Common myeloid progenitor, CD34-positive (primary cell): ENCODE measurements at regions not wholly inside any gene's neighbourhood (a gene's known extent, or its start where the extent isn't known, plus 50 kb on each side); places are given as distances from the start of the nearest gene placed in this dataset.
"Not testable (repeated sequence)": the region's sequence is repeated elsewhere in the genome, so short reads cannot be mapped to it uniquely, and the experiment has no call there.

Experiments used
- CTCF ChIA-PET: fragments of 350-600 bp; sonication (Branson Sonifier 250); formaldehyde crosslinking; loops from one replicate; lab custom pipeline; 2021; ENCODE audit warnings: antibody characterized with exemption; lab: Charles Lee
- POLR2A ChIA-PET: fragments of 350-600 bp; sonication (Branson Sonifier 250); formaldehyde crosslinking; loops from one replicate; lab custom pipeline; 2021; ENCODE audit warnings: antibody characterized with exemption; lab: Charles Lee
- DNase-seq, 3 donors: peaks; one replicate each; pipeline versions ENCODE4 v3.0.0 to v3.0.0-alpha.2; 2013
- H3K27ac ChIP-seq, 2 experiments: 1 replicate in 1 of 2; 2 replicates in 1 of 2; pipeline ENCODE4 v1.7.0; 2013; ENCODE audit warnings: inconsistent platforms in 2 of 2, low read length in 2 of 2, mild to moderate bottlenecking in 2 of 2, low read depth in 1 of 2, moderate library complexity in 1 of 2; ENCODE audit not compliant: severe bottlenecking in 2 of 2, insufficient read depth in 1 of 2, poor library complexity in 1 of 2
- H3K27me3 ChIP-seq, 5 experiments: replicated peaks in 2 of 5; 1 replicate in 3 of 5; 2 replicates in 2 of 5; pipeline versions ENCODE4 v1.6.1 to v1.7.0; 2013; ENCODE audit warnings: low read length in 4 of 5, mild to moderate bottlenecking in 2 of 5, moderate library complexity in 2 of 5, inconsistent platforms in 1 of 5; ENCODE audit not compliant: insufficient read depth in 5 of 5, control insufficient read depth in 4 of 5
- H3K36me3 ChIP-seq, 4 experiments: 1 replicate in 2 of 4; 2 replicates in 2 of 4; pipeline versions ENCODE4 v1.6.1 to v1.7.0; 2013; ENCODE audit warnings: low read length in 3 of 4, control low read depth in 1 of 4, mild to moderate bottlenecking in 1 of 4; ENCODE audit not compliant: control insufficient read depth in 4 of 4, insufficient read depth in 4 of 4
- H3K4me1 ChIP-seq, 4 experiments: 1 replicate in 3 of 4; 2 replicates in 1 of 4; pipeline versions ENCODE4 v1.6.1 to v1.7.1; 2013; ENCODE audit warnings: low read length in 3 of 4, mild to moderate bottlenecking in 3 of 4, control low read depth in 1 of 4, inconsistent platforms in 1 of 4, moderate library complexity in 1 of 4; ENCODE audit not compliant: control insufficient read depth in 4 of 4, insufficient read depth in 4 of 4; ENCODE audit errors: control extremely low read depth in 1 of 4
- H3K4me3 ChIP-seq, 7 experiments: 1 replicate in 4 of 7; 2 replicates in 3 of 7; pipeline versions ENCODE4 v1.5.1 to v1.7.0; 2013; ENCODE audit warnings: mild to moderate bottlenecking in 7 of 7, low read length in 6 of 7, moderate library complexity in 6 of 7, inconsistent platforms in 2 of 7, low read depth in 2 of 7, control low read depth in 1 of 7; ENCODE audit not compliant: insufficient read depth in 4 of 7, control insufficient read depth in 1 of 7; ENCODE audit errors: extremely low read depth in 1 of 7
- H3K9me3 ChIP-seq, 5 experiments: 1 replicate in 4 of 5; 2 replicates in 1 of 5; pipeline versions ENCODE4 v1.6.1 to v1.7.1; 2013; ENCODE audit warnings: low read length in 4 of 5, mild to moderate bottlenecking in 2 of 5, inconsistent platforms in 1 of 5, low read depth in 1 of 5, moderate library complexity in 1 of 5; ENCODE audit not compliant: control insufficient read depth in 4 of 5, insufficient read depth in 2 of 5; ENCODE audit errors: control extremely low read depth in 1 of 5
- WGBS: methylation state at CpG from one replicate; pipeline ENCODE4 v1.1.5; 2013; ENCODE audit not compliant: insufficient coverage; 5-methylcytosine and 5-hydroxymethylcytosine counted together

DNA sequence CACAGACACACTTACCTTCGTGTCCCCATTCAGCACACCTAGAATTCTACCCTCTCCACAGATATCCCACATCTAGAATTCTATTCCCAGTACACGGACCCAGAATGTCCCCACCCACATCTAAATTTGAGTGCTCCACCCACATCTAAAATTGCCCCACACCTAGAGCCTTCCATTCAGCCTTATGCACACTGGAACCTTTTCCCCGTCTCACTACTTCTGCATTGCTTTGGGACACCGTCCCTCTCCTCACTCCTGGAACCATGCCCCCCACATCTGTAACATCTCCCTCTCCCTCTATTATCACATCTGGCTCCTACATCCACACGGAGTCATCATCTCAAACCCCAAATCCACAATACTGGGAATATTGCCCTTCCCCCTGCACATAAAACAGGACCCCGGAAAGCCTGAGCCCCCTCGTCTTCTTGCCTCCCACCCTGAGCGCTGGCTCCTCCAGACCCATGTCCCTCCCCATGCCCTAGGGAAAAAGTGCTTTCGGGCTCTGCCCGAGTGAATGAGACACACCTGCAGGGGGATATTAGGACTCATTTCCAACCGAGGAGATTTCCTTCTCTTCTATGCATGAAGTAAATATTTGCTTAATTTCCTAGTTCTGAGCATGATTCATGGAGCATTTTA, 125.8 kb upstream of the UNC5B start:
- CTCF ChIA-PET, result interaction anchor here (1.4 kb wide), 1 partner anchor 17 kb away, joined by 3 read pairs; no protein-coding TSS in a partner anchor
- 97% methylated on average over 10 of the region's 11 CpGs for WGBS
- Histone ChIP-seq H3K9me3 (no peaks in the 10 kb centered on the region), H3K4me1 (peaks cover 0 to 3% (median 0%) of the 10 kb centered on the region in 4 experiments), H3K36me3 (no peaks in the 10 kb centered on the region), H3K4me3 (no peak overlapping the region), H3K27ac (no peak overlapping the region), H3K27me3 (no peaks in the 10 kb centered on the region)
- POLR2A ChIA-PET, result no interaction called here
- DNase-seq, result no peak

DNA sequence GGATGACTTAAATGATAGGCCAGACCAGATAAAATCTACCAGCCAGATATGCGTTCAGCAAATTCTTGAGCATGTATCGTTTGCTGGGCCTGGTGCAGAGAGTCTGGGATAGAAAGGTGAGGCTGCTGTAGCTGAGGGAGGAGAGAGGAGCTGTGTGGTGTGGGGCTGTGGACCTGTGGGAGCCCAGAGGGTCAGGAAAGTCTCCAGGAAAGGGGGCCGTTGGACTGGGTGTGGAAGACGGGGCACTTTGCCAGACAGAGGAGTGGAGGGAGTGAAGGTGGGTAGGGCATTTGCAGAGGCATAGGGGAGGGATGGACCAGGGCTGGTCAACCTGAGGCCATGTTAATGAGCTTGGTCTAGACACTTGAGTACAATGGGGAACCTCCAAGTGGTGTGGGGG, 124.7 kb upstream of the UNC5B start:
- H3K36me3 ChIP-seq, result no peaks in the 10 kb centered on the region
- no peak overlapping the region for H3K27ac ChIP-seq
- H3K9me3 ChIP-seq, result no peaks in the 10 kb centered on the region
- CTCF ChIA-PET, result interaction anchor here (1.4 kb wide), 1 partner anchor 16 kb away, joined by 3 read pairs; no protein-coding TSS in a partner anchor
- no peak overlapping the region for H3K4me3 ChIP-seq
- no peaks in the 10 kb centered on the region for H3K27me3 ChIP-seq
- DNase-seq, result no peak
- peaks cover 0 to 3% (median 0%) of the 10 kb centered on the region in 4 experiments for H3K4me1 ChIP-seq
- POLR2A ChIA-PET, result no interaction called here
- WGBS, result 92% methylated on average over 4 of the region's 4 CpGs

DNA sequence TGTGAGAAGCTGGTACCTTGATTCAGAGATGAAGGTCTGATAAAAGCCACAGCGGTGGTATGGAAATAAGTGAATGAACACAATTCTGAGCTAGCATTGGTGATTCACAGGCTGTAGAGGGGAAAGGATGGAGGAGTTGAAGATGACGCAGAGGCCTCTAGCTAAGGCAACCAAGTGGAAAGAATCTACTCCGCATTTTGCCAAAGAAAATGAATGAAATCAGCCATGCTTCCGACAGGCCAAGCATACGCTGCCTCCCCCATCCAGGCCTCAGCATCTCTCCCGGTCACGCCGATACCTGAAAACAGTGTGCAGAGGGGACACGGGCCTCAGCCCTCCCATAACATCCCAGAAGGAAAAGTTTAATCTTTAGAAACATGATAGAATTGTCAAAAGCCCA, 124.3 kb upstream of the UNC5B start:
- Histone ChIP-seq H3K9me3 (no peaks in the 10 kb centered on the region), H3K4me1 (peaks cover 0 to 3% (median 0%) of the 10 kb centered on the region in 4 experiments), H3K27ac (no peak overlapping the region), H3K36me3 (no peaks in the 10 kb centered on the region), H3K27me3 (no peaks in the 10 kb centered on the region), H3K4me3 (no peak overlapping the region)
- ChIA-PET CTCF (interaction anchor here (1.4 kb wide), 1 partner anchor 16 kb away, joined by 3 read pairs; no protein-coding TSS in a partner anchor), POLR2A (no interaction called here)
- WGBS, result 97% methylated on average over 8 of the region's 9 CpGs
- no peak for DNase-seq

DNA sequence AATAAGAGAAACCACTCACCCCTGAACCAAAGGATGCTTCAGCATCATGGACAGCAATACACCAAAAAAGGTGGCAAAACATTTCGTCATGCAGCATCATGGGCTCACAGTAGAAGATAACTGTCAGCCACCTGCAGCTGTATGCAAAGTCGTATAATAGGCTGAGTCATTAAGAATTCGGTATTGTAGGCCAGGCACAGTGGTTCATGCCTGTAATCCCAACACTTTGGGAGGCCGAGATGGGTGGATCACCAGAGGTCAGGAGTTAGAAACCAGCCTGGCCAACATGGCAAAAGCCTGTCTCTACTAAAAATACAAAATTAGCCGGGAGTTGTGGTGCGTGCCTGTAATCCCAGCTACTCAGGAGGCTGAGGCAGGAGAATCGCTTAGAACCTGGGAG, 123.8 kb upstream of the UNC5B start:
- POLR2A ChIA-PET, H3K9me3 ChIP-seq, DNase-seq, CTCF ChIA-PET, H3K27ac ChIP-seq, H3K4me1 ChIP-seq, H3K36me3 ChIP-seq, H3K27me3 ChIP-seq, H3K4me3 ChIP-seq: not testable (repeated sequence)
- WGBS, result 95% methylated on average over 7 of the region's 7 CpGs

DNA sequence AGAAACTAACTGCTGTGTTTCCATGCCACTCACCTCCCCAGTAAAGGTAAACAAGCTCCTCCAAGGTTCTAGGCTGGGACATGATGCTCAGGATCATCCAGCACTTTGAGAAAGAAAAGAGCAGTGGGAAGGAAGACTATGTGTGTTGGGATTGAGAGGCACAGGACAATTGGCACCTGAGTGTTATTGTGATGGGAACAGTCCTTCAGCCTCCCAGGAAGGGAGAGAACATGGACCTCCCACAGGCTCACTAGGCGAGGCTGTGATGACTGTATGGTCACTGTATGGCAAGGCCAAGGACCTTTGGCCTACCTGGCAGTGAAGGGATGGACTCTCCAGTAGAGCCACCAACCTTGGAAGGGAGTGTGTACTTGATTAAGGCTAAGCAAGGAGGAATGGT, 123.2 kb upstream of the UNC5B start:
- Histone ChIP-seq H3K27me3 (no peaks in the 10 kb centered on the region), H3K27ac (no peak overlapping the region), H3K9me3 (peaks cover 0 to 4% (median 0%) of the 10 kb centered on the region in 5 experiments), H3K36me3 (no peaks in the 10 kb centered on the region), H3K4me3 (no peak overlapping the region), H3K4me1 (no peaks in the 10 kb centered on the region)
- CTCF ChIA-PET, result no interaction called here
- 100% methylated on average over 1 of the region's 1 CpG for WGBS
- DNase-seq, result no peak
- POLR2A ChIA-PET, result no interaction called here

DNA sequence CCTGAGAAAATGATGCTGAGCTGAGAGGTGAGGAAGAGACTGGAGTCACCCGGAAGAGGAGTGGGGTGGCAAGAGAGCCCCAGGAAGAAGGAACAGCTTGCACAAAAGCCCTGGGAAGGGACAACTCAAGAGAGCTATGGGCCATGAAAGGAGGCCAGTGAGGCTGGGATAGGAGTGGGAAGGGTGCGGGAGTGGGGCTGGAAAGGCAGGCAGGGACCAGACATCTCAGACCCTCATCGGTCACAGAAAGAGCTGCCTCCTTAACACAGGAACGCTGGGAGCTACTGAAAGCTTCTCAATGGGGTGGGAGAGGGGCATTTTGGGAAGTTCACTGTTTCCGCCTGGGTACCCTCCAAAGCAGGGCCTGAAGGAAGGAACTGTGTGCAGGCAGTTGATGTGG, 122.0 kb upstream of the UNC5B start:
- no peak overlapping the region for H3K4me3 ChIP-seq
- H3K9me3 ChIP-seq, result peaks cover 0 to 6% (median 5%) of the 10 kb centered on the region in 5 experiments
- H3K27me3 ChIP-seq, result no peaks in the 10 kb centered on the region
- WGBS, result 79% methylated on average over 4 of the region's 5 CpGs
- H3K36me3 ChIP-seq, result no peaks in the 10 kb centered on the region
- no peaks in the 10 kb centered on the region for H3K4me1 ChIP-seq
- no peak for DNase-seq
- CTCF ChIA-PET, result no interaction called here
- no peak overlapping the region for H3K27ac ChIP-seq
- POLR2A ChIA-PET, result no interaction called here

DNA sequence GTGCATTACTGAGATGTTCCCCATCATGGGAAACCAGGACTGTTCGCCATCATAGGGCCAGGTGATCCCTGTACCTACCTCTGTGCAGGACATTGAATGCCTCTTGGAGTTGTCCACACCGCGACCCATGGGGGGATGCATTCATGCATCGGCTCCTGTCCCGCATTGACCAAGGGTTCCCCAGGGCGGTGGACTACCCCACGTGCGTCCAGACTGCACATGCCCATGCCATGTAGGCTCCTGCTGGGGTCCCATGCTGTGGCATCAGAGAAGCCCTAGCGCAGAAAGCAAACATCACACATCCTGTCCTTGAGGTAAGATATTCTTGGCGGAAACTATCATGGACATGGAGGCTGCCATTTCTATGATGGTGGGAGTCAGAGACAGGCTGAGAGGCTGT, 121.6 kb upstream of the UNC5B start:
- H3K4me3 ChIP-seq, result no peak overlapping the region
- ChIA-PET CTCF (no interaction called here), POLR2A (no interaction called here)
- no peaks in the 10 kb centered on the region for H3K4me1 ChIP-seq
- WGBS, result 97% methylated on average over 9 of the region's 10 CpGs
- H3K9me3 ChIP-seq, result peaks cover 0 to 6% (median 5%) of the 10 kb centered on the region in 5 experiments
- no peak overlapping the region for H3K27ac ChIP-seq
- H3K36me3 ChIP-seq, result no peaks in the 10 kb centered on the region
- no peak for DNase-seq
- H3K27me3 ChIP-seq, result no peaks in the 10 kb centered on the region
